H1 (cell line): ENCODE measurements at regions not wholly inside any gene's neighbourhood (a gene's known extent, or its start where the extent isn't known, plus 50 kb on each side); places are given as distances from the start of the nearest gene placed in this dataset.
"Not testable (repeated sequence)": the region's sequence is repeated elsewhere in the genome, so short reads cannot be mapped to it uniquely, and the experiment has no call there.

ENCODE experiments used
- CTCF ChIA-PET: fragments of 300-600 bp; sonication (Branson Sonifier 250); formaldehyde crosslinking; loops from one replicate; lab custom pipeline; 2021; ENCODE audit not compliant: partially characterized antibody; lab: Charles Lee
- POLR2A ChIA-PET: fragments of 300-600 bp; sonication (Branson Sonifier 250); formaldehyde crosslinking; loops from one replicate; lab custom pipeline; 2021; ENCODE audit warnings: inconsistent platforms; ENCODE audit not compliant: partially characterized antibody; lab: Charles Lee
- DNase-seq, 2 experiments: peaks; one replicate each; pipeline versions ENCODE4 v3.0.0 to v3.0.0-alpha.2; 2010 to 2022; ENCODE audit warnings: low spot score in 2 of 2, low read depth in 1 of 2, mixed read lengths in 1 of 2
- FAIRE-seq: peaks from 2 replicates; lab custom pipeline; 2011; peaks lifted over from hg19 to GRCh38; lab: Jason Lieb, UNC
- H2AFZ ChIP-seq: 2 replicates; pipeline ENCODE4 v1.8.1; 2012; ENCODE audit warnings: low read length, inconsistent platforms
- H2AK5ac ChIP-seq: 2 replicates; pipeline ENCODE4 v1.6.1; 2013; ENCODE audit warnings: low read depth, low read length
- H2BK120ac ChIP-seq: replicated peaks from 2 replicates; pipeline ENCODE3; 2013; ENCODE audit warnings: low read depth, low read length, inconsistent platforms
- H2BK12ac ChIP-seq: 2 replicates; pipeline ENCODE4 v1.6.1; 2013; ENCODE audit warnings: low read depth, low read length
- H2BK15ac ChIP-seq: 2 replicates; pipeline ENCODE4 v1.6.1; 2013; ENCODE audit warnings: low read length
- H2BK20ac ChIP-seq: 2 replicates; pipeline ENCODE4 v1.6.1; 2013; ENCODE audit warnings: low read length
- H2BK5ac ChIP-seq: 2 replicates; pipeline ENCODE4 v1.6.1; 2013; ENCODE audit warnings: low read depth, low read length
- H3K14ac ChIP-seq: 2 replicates; pipeline ENCODE4 v1.6.1; 2013; ENCODE audit warnings: inconsistent platforms; ENCODE audit not compliant: insufficient read length
- H3K18ac ChIP-seq: 2 replicates; pipeline ENCODE4 v1.6.1; 2013; ENCODE audit warnings: low read length; ENCODE audit errors: extremely low read depth
- H3K23ac ChIP-seq: 2 replicates; pipeline ENCODE4 v1.6.1; 2013; ENCODE audit warnings: inconsistent platforms; ENCODE audit not compliant: insufficient read length
- H3K23me2 ChIP-seq: 2 replicates; pipeline ENCODE4 v1.6.1; 2013; ENCODE audit warnings: low read depth, low read length
- H3K27ac ChIP-seq: 2 replicates; pipeline ENCODE4 v1.6.1; 2011; ENCODE audit warnings: low read depth, low read length, inconsistent platforms
- H3K27me3 ChIP-seq, 4 experiments: replicated peaks in 1 of 4; 1 replicate in 1 of 4; 2 replicates in 3 of 4; pipeline versions ENCODE4 v1.6.1 to v1.8.1; 2011 to 2013; ENCODE audit warnings: low read length in 3 of 4, mild to moderate bottlenecking in 3 of 4, inconsistent platforms in 2 of 4, mixed read lengths in 2 of 4, moderate library complexity in 1 of 4; ENCODE audit not compliant: control insufficient read depth in 3 of 4, insufficient read depth in 3 of 4; ENCODE audit errors: extremely low read depth in 1 of 4
- H3K36me3 ChIP-seq, 4 experiments: 2 replicates each; pipeline versions ENCODE4 v1.6.1 to v1.8.1; 2011 to 2013; ENCODE audit warnings: mild to moderate bottlenecking in 4 of 4, low read length in 3 of 4, moderate library complexity in 2 of 4, control low read depth in 1 of 4, inconsistent platforms in 1 of 4; ENCODE audit not compliant: insufficient read depth in 4 of 4, control insufficient read depth in 2 of 4
- H3K4ac ChIP-seq: replicated peaks from 2 replicates; pipeline ENCODE3; 2013; ENCODE audit warnings: low read length, low read depth, mixed read lengths, inconsistent platforms; ENCODE audit not compliant: insufficient read length
- H3K4me1 ChIP-seq, 4 experiments: replicated peaks in 1 of 4; 1 replicate in 1 of 4; 2 replicates in 3 of 4; pipeline versions ENCODE4 v1.6.1 to v1.8.1; 2011 to 2013; ENCODE audit warnings: low read length in 3 of 4, inconsistent platforms in 2 of 4, mixed read lengths in 1 of 4; ENCODE audit not compliant: insufficient read depth in 4 of 4, control insufficient read depth in 3 of 4
- H3K4me2 ChIP-seq, 2 experiments: 2 replicates each; pipeline versions ENCODE4 v1.6.1 to v1.8.1; 2011 to 2013; ENCODE audit warnings: low read depth in 2 of 2, low read length in 2 of 2, control low read depth in 1 of 2, inconsistent platforms in 1 of 2, mild to moderate bottlenecking in 1 of 2; ENCODE audit not compliant: insufficient read depth in 1 of 2
- H3K4me3 ChIP-seq, 4 experiments: fragments of 200-600, 300-600 bp in 1 of 4; sonication (generic), shearing (Covaris generic), sonication (Bioruptor Twin) in 1 of 4; 2 replicates each; pipeline versions ENCODE4 v1.5.1 to v1.8.1; 2011 to 2016; ENCODE audit warnings: low read length in 4 of 4, low read depth in 3 of 4, control low read depth in 2 of 4, inconsistent platforms in 2 of 4, mild to moderate bottlenecking in 2 of 4, mixed read lengths in 1 of 4, moderate library complexity in 1 of 4; ENCODE audit not compliant: insufficient read depth in 2 of 4; ENCODE audit errors: extremely low read depth in 1 of 4
- H3K56ac ChIP-seq: replicated peaks from 2 replicates; pipeline ENCODE3; 2013; ENCODE audit warnings: low read depth, mild to moderate bottlenecking, mixed read lengths, low read length, inconsistent platforms; ENCODE audit not compliant: insufficient read length
- H3K79me1 ChIP-seq: 2 replicates; pipeline ENCODE4 v1.6.1; 2013; ENCODE audit warnings: low read depth, low read length, control low read depth
- H3K79me2 ChIP-seq, 2 experiments: 2 replicates each; pipeline versions ENCODE4 v1.6.1 to v1.8.1; 2012 to 2013; ENCODE audit warnings: low read length in 2 of 2, mild to moderate bottlenecking in 2 of 2, inconsistent platforms in 1 of 2; ENCODE audit not compliant: insufficient read depth in 2 of 2, control insufficient read depth in 1 of 2
- H3K9ac ChIP-seq, 4 experiments: replicated peaks in 1 of 4; 1 replicate in 1 of 4; 2 replicates in 3 of 4; pipeline versions ENCODE4 v1.6.1 to v1.8.1; 2011 to 2013; ENCODE audit warnings: low read depth in 3 of 4, low read length in 3 of 4, control low read depth in 2 of 4, mild to moderate bottlenecking in 2 of 4, moderate library complexity in 2 of 4, inconsistent platforms in 1 of 4; ENCODE audit errors: extremely low read depth in 1 of 4
- H3K9me3 ChIP-seq, 2 experiments: 2 replicates each; pipeline versions ENCODE4 v1.6.1 to v1.8.1; 2012 to 2013; ENCODE audit warnings: mild to moderate bottlenecking in 2 of 2, moderate library complexity in 2 of 2, control low read depth in 1 of 2, inconsistent platforms in 1 of 2, low read depth in 1 of 2, low read length in 1 of 2, mixed read lengths in 1 of 2; ENCODE audit not compliant: insufficient read depth in 2 of 2
- H4K20me1 ChIP-seq, 2 experiments: replicated peaks in 1 of 2; 2 replicates each; pipeline versions ENCODE3 to v1.8.1; 2011 to 2013; ENCODE audit warnings: inconsistent platforms in 2 of 2, low read length in 2 of 2, mild to moderate bottlenecking in 1 of 2; ENCODE audit not compliant: insufficient read depth in 2 of 2, control insufficient read depth in 1 of 2
- H4K5ac ChIP-seq: 2 replicates; pipeline ENCODE4 v1.6.1; 2013; ENCODE audit warnings: low read length, low read depth, mixed read lengths, inconsistent platforms; ENCODE audit not compliant: insufficient read length
- H4K8ac ChIP-seq: 2 replicates; pipeline ENCODE4 v1.8.0; 2013; ENCODE audit warnings: mild to moderate bottlenecking, moderate library complexity, low read length, inconsistent platforms; ENCODE audit not compliant: insufficient read depth; ENCODE audit errors: extremely low read depth
- H4K91ac ChIP-seq: replicated peaks from 2 replicates; pipeline ENCODE3; 2013; ENCODE audit warnings: low read length, mixed read lengths, inconsistent platforms; ENCODE audit not compliant: insufficient read length
- WGBS, 2 experiments: shearing (Covaris generic) in 1 of 2; methylation state at CpG; one replicate each; pipeline versions ENCODE4 v1.1.6 to v1.1.7; 2013 to 2015; ENCODE audit warnings: low lambda C conversion rate in 2 of 2, mixed read lengths in 2 of 2, inconsistent platforms in 1 of 2, low coverage in 1 of 2, missing lambda C conversion rate in 1 of 2; ENCODE audit not compliant: insufficient replicate concordance in 2 of 2, insufficient coverage in 1 of 2, insufficient read length in 1 of 2; ENCODE audit errors: extremely low coverage in 1 of 2, missing lambda C conversion rate in 1 of 2; 5-methylcytosine and 5-hydroxymethylcytosine counted together

DNA sequence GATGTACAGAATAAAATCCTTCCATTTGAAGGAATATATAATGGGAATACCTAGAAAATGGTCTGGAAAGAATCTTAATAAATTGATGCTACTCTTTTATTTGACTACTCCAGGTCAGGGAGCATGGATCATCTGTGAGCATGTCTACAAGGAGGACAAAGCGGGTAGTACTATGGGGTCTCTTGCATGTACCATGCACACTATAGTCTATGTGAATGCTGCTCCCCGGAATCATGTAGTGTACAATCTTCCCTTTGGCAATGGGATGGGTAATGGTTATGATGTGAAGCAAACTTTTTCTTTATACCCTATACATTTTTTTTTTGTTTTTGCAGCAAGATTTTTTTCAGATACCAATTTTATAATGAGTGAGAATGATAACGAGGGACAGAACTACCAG lies 139.1 kb downstream of the SYT15 start:
- H4K5ac ChIP-seq, H3K4me2 ChIP-seq, H2BK12ac ChIP-seq, H3K9me3 ChIP-seq, H3K56ac ChIP-seq, H3K4ac ChIP-seq, CTCF ChIA-PET, H4K8ac ChIP-seq, H3K27ac ChIP-seq, H3K79me1 ChIP-seq, H3K4me3 ChIP-seq, H2BK15ac ChIP-seq, H3K36me3 ChIP-seq, H4K20me1 ChIP-seq, H3K9ac ChIP-seq, FAIRE-seq, H3K4me1 ChIP-seq, H2AFZ ChIP-seq, H2BK120ac ChIP-seq, H3K27me3 ChIP-seq, H2AK5ac ChIP-seq, H2BK20ac ChIP-seq, H3K79me2 ChIP-seq, H3K14ac ChIP-seq, H4K91ac ChIP-seq, H2BK5ac ChIP-seq, POLR2A ChIA-PET, DNase-seq, H3K18ac ChIP-seq, H3K23ac ChIP-seq, H3K23me2 ChIP-seq: not testable (repeated sequence)
- WGBS, 2 experiments = 86% methylated on average over 3 of the region's 3 CpGs; no CpG with 5 or more reads in 1 of the 2 experiments
